Stimulated activated CD8-positive, alpha-beta memory T cell treated with anti-CD3 and anti-CD28 coated beads, Interleukin-15, amount 100 ng/mL, for 4 hours (primary cell): ENCODE measurements at regions not wholly inside any gene's neighbourhood (a gene's known extent, or its start where the extent isn't known, plus 50 kb on each side); places are given as distances from the start of the nearest gene placed in this dataset.
"Not testable (repeated sequence)": the region's sequence is repeated elsewhere in the genome, so short reads cannot be mapped to it uniquely, and the experiment has no call there.

ENCODE experiments used
- DNase-seq, 2 donors: peaks; one replicate each; pipeline ENCODE4 v3.0.0-alpha.2; 2020; ENCODE audit warnings: low read depth in 2 of 2

GRCh38 chr6:26956601-26957184 lies 290.8 kb upstream of the PRSS16 start:
- peak; percentile 64 to 74 for DNase-seq

GRCh38 chr6:26957399-26958127 lies 289.9 kb upstream of the PRSS16 start:
- not testable (repeated sequence) for DNase-seq

GRCh38 chr6:26961236-26961635 lies 286.3 kb upstream of the PRSS16 start:
- not testable (repeated sequence) for DNase-seq

- no peak for DNase-seq
Measured at GRCh38 chr6:27002447-27002846, 245.1 kb upstream of the PRSS16 start.

- DNase-seq, result no peak
Measured at GRCh38 chr6:27007020-27007419, 240.5 kb upstream of the PRSS16 start.

GRCh38 chr6:27008613-27009012 lies 238.9 kb upstream of the PRSS16 start:
- not testable (repeated sequence) for DNase-seq

- not testable (repeated sequence) for DNase-seq
Measured at GRCh38 chr6:27014053-27014452, 233.4 kb upstream of the PRSS16 start.

- DNase-seq, result no peak
Measured at GRCh38 chr6:27016689-27017088, 230.8 kb upstream of the PRSS16 start.

- not testable (repeated sequence) for DNase-seq
Measured at GRCh38 chr6:27018401-27018800, 229.1 kb upstream of the PRSS16 start.

GRCh38 chr6:27019651-27020552 lies 227.6 kb upstream of the PRSS16 start:
- peak in 1 of 2 donors; percentile 2 for DNase-seq

- no peak for DNase-seq
Measured at GRCh38 chr6:27020553-27020880, 227.0 kb upstream of the PRSS16 start.

GRCh38 chr6:27023664-27024063 lies 223.8 kb upstream of the PRSS16 start:
- DNase-seq, result no peak

- DNase-seq, result no peak
Measured at GRCh38 chr6:27025351-27025750, 222.2 kb upstream of the PRSS16 start.

GRCh38 chr6:27026361-27026760 lies 221.1 kb upstream of the PRSS16 start:
- DNase-seq, result no peak

- no peak for DNase-seq
Measured at GRCh38 chr6:27031302-27031701, 216.2 kb upstream of the PRSS16 start.

GRCh38 chr6:27038498-27038897 lies 209.0 kb upstream of the PRSS16 start:
- DNase-seq, result no peak

- no peak for DNase-seq
Measured at GRCh38 chr6:27040244-27041042, 207.1 kb upstream of the PRSS16 start.

GRCh38 chr6:27043244-27043643 lies 204.3 kb upstream of the PRSS16 start:
- no peak for DNase-seq

- not testable (repeated sequence) for DNase-seq
Measured at GRCh38 chr6:27045131-27045530, 202.4 kb upstream of the PRSS16 start.

GRCh38 chr6:27047725-27048124 lies 199.8 kb upstream of the PRSS16 start:
- DNase-seq, result not testable (repeated sequence)

GRCh38 chr6:27049863-27050781 lies 197.4 kb upstream of the PRSS16 start:
- DNase-seq, result no peak
